SK-N-MC (cell line): ENCODE measurements at regions not wholly inside any gene's neighbourhood (a gene's known extent, or its start where the extent isn't known, plus 50 kb on each side); places are given as distances from the start of the nearest gene placed in this dataset.
"Not testable (repeated sequence)": the region's sequence is repeated elsewhere in the genome, so short reads cannot be mapped to it uniquely, and the experiment has no call there.

Source experiments
- DNase-seq: peaks from one replicate; pipeline ENCODE4 v3.0.0-alpha.2; 2011; ENCODE audit warnings: low read depth, low spot score
- H3K27ac ChIP-seq: fragments of 200-600 bp; sonication (generic); 2 replicates; pipeline ENCODE4 v1.5.1; 2016; ENCODE audit warnings: mixed run types
- H3K36me3 ChIP-seq: fragments of 200-600 bp; sonication (generic); 2 replicates; pipeline ENCODE4 v1.6.1; 2017; ENCODE audit warnings: antibody characterized with exemption, low read length, mixed read lengths; ENCODE audit not compliant: insufficient read depth
- H3K4me3 ChIP-seq: fragments of 200-600 bp; sonication (generic); 2 replicates; pipeline ENCODE4 v1.5.1; 2016
- H3K9ac ChIP-seq: fragments of 200-600 bp; sonication (generic); 2 replicates; pipeline ENCODE4 v1.8.0; 2017; ENCODE audit warnings: mixed run types, mixed read lengths; ENCODE audit not compliant: insufficient read length
- H3K9me3 ChIP-seq: fragments of 200-600 bp; sonication (generic); 2 replicates; pipeline ENCODE4 v1.6.1; 2017; ENCODE audit warnings: low read depth, mild to moderate bottlenecking, antibody characterized with exemption, low read length, moderate library complexity, mixed read lengths
- EZH2 ChIP-seq: fragments of 200-600 bp; sonication (generic); IDR thresholded peaks from one replicate; pipeline ENCODE4 v1.6.1; 2017; ENCODE audit warnings: antibody characterized with exemption
- FOXP2 ChIP-seq: optimal IDR thresholded peaks from 2 replicates; pipeline ENCODE3; 2011; ENCODE audit warnings: mild to moderate bottlenecking, moderate library complexity; ENCODE audit not compliant: insufficient read depth; ENCODE audit errors: extremely low read length, control extremely low read depth
- POLR2AphosphoS5 ChIP-seq: IDR thresholded peaks from 2 replicates; pipeline ENCODE4 v1.6.1; 2012; ENCODE audit warnings: mild to moderate bottlenecking, low read depth, low read length, borderline replicate concordance

DNA sequence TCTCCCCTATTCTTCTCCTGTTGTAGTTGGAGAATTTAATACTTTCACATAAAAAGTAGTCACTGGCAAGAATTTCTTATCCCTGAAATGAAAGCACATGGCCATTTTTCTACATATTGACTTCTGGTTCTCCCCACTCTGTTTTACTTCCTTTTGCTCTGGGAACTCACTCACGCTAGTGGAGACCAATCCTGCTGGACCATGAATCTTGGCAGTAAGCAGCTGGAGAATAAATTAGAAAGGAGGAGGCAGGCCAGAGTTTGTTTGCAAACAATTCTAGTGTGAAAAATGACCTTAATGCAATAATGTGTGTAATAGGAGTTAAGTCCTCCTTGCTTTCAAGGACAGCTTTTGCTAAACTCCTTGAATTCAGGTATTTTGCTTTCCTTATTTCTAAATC is 412.3 kb upstream of the CHORDC1 start:
- no peak overlapping the region for H3K4me3 ChIP-seq
- no peaks in the 10 kb centered on the region for H3K36me3 ChIP-seq
- no peak for TF ChIP-seq FOXP2
- no peak for TF ChIP-seq EZH2
- no peak for TF ChIP-seq POLR2AphosphoS5
- H3K27ac ChIP-seq = no peak overlapping the region
- H3K9ac ChIP-seq = no peak overlapping the region
- no peaks in the 10 kb centered on the region for H3K9me3 ChIP-seq
- no peak for DNase-seq

DNA sequence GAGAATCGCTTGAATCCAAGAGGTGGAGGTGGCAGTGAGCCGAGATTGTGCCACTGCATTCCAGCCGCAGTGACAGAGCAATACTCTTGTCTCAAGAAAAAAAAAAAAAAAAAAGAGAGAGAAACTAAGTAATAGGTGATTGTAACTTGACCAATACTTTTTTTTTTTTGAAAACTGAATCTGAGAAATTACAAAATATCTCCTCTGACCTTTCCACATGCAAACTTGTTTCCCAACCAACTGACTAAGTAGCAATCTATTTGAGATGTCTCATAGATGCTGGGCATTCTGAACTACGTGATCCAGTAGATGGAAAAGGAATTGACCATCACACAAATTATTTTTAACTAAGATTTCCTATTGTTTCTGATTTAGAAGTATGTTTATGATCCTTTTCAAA is 407.3 kb upstream of the CHORDC1 start:
- Histone ChIP-seq H3K27ac (no peak overlapping the region), H3K9me3 (no peaks in the 10 kb centered on the region), H3K4me3 (no peak overlapping the region), H3K9ac (no peak overlapping the region), H3K36me3 (no peaks in the 10 kb centered on the region)
- no peak for DNase-seq
- no peak for TF ChIP-seq POLR2AphosphoS5
- TF ChIP-seq EZH2 = no peak
- no peak for TF ChIP-seq FOXP2

DNA sequence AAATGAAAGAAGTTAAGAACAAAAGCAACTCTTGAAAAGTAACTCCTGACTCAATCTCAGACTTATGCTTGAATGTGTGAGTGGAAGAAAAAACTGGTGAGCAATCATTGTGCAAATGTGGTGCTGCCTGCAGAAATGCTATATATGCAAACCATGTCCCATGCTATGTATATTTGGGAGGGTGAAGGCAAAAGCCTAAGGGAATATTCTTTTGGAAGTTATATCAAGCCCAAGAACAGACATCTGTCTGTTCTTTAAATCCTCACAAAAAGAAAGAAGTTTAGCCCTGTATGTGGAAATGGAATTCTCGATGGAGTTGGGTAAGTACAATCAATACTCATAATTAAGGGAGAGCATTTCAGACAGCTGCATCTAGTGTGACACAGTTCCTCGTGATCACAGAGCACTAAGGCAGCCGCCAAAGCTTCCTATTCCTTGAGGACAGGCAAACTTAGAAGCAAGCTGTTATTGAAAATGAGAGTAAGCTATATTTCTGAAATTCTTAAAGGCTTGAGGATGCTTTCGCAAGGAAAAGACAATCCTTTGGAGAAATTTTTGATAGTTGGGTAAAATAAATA is 406.5 kb upstream of the CHORDC1 start:
- Histone ChIP-seq H3K36me3 (no peaks in the 10 kb centered on the region), H3K4me3 (no peak overlapping the region), H3K9me3 (no peaks in the 10 kb centered on the region), H3K9ac (no peak overlapping the region), H3K27ac (no peak overlapping the region)
- TF ChIP-seq POLR2AphosphoS5 = no peak
- TF ChIP-seq FOXP2 = no peak
- TF ChIP-seq EZH2 = no peak
- DNase-seq = no peak

DNA sequence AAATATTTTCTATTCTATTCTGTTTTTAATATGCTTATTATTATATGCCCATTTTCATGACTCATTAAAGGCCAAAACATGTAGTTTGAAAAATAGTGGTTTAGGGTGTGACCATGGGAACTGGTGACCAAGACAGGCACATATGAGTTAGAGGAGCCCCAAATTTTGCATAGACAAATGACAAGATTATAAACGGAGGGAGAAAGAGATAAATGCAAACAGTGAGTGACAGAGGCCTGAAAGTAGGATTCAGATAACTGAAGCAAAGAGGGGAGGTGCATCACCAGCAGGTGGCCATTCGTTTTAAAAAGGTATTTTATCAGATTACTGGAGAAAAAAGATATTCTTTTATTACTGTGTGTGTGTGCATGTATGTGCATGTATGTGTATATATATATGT is 391.5 kb upstream of the CHORDC1 start:
- DNase-seq = no peak
- H3K9ac ChIP-seq = no peak overlapping the region
- no peaks in the 10 kb centered on the region for H3K36me3 ChIP-seq
- H3K9me3 ChIP-seq = no peaks in the 10 kb centered on the region
- H3K4me3 ChIP-seq = no peak overlapping the region
- H3K27ac ChIP-seq = no peak overlapping the region
- no peak for TF ChIP-seq POLR2AphosphoS5
- TF ChIP-seq FOXP2 = no peak
- TF ChIP-seq EZH2 = no peak

DNA sequence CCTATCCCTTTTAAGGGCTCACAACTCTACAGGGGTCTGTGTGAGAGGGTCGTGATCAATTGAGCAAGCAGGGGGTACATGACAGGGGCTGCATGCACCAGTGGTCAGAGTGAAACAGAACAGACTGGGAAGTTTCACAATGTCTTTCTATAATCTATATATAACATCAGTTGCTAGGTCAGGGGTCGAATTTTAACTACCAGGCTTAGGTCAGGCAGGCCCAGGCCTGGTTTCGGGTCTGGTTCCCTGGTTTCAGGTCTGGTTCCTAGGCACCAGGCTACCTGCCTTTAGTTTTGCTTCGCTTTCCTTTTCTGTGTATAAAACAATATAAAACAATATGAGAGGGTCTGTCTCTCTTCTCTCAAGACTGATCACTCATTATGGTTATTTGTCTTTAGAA is 390.2 kb upstream of the CHORDC1 start:
- not testable (repeated sequence) for H3K9me3 ChIP-seq, H3K4me3 ChIP-seq, DNase-seq, H3K36me3 ChIP-seq, H3K27ac ChIP-seq, H3K9ac ChIP-seq

DNA sequence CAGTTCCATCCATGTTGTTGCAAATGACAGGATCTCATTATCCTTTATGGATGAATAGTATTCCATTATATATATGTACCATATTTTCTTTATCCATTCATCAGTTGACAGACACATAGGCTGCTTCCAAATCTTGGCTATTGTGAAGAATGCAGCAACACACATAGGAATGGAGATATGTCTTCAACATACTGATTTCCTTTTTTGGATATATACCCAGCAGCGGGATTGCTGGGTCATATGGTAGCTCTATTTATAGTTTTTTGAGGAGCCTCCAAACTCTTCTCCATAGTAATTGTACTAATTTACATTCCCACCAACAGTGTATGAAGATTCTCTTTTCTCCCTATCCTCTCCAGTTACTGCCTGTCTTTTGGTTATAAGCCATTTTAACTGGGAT is 383.9 kb upstream of the CHORDC1 start:
- no peaks in the 10 kb centered on the region for H3K36me3 ChIP-seq
- no peak for TF ChIP-seq EZH2
- TF ChIP-seq POLR2AphosphoS5 = no peak
- no peak for TF ChIP-seq FOXP2
- no peak overlapping the region for H3K4me3 ChIP-seq
- no peaks in the 10 kb centered on the region for H3K9me3 ChIP-seq
- no peak overlapping the region for H3K9ac ChIP-seq
- H3K27ac ChIP-seq = no peak overlapping the region
- no peak for DNase-seq

DNA sequence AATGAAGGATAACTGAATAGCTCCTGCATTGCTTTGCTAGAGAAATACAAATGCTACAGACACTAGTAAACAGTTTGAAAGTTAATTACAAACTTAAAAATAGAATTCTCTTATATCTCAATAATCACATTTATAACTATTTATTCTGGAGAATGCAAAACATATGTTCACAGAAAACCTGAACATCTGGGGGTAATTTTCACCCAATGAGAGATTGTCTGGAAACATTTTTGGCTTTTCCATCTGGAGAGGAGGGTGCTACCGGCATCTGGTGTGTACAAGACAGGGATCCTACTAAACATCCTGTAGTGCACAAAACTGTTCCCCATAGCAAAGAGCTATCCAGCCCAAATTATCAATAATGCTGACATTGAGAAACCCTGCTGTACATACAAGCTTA is 378.4 kb upstream of the CHORDC1 start:
- 0 out of 2 replicates have a peak overlapping the region, but pooled peaks have one; percentile 4 for H3K4me3 ChIP-seq
- H3K9me3 ChIP-seq = no peaks in the 10 kb centered on the region
- no peak for DNase-seq
- no peaks in the 10 kb centered on the region for H3K36me3 ChIP-seq
- no peak for TF ChIP-seq POLR2AphosphoS5
- TF ChIP-seq EZH2 = no peak
- no peak for TF ChIP-seq FOXP2
- no peak overlapping the region for H3K9ac ChIP-seq
- H3K27ac ChIP-seq = peak overlapping the region; percentile 71; the same call in 1 of the 2 replicates

DNA sequence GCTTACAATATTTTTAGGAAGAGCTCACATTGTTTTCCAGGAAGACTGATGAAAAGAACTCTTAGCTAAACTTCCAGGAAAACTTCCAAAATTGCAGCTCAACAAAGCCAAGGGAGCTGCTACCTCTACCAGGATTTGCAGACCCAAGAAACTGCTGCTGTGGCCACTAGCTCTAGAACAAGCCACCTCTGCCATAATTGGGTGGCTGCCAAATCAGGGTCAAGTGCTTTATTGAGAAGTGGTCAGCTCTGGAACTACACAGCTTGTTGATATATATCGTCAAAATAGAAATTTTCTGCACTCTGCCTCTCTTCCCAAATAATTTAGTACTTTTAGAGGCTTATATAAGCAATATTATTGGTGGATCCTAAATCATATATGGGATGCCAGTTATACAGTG is 371.8 kb upstream of the CHORDC1 start:
- TF ChIP-seq FOXP2 = no peak
- no peak for TF ChIP-seq EZH2
- TF ChIP-seq POLR2AphosphoS5 = no peak
- Histone ChIP-seq H3K9me3 (no peaks in the 10 kb centered on the region), H3K4me3 (no peak overlapping the region), H3K36me3 (no peaks in the 10 kb centered on the region), H3K9ac (no peak overlapping the region), H3K27ac (no peak overlapping the region)
- DNase-seq = no peak

DNA sequence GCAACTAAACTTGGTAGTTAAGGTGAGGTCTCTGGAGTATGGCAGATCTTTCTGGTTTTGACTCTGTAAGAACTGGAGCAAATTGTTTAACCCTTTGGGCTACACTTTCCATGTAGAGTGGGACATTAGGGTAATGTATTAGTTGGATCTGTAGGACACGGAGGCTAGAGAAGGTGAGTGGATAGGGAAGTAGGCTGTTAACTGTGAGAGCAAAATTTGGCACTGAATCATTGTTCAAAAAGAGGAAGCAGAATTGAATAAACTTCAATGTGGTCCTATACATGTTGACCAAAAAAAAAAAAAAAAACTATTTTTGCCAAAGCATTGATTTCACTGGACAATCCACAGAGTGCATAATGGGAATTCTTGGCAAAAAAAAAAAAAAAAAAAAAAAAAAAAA is 370.2 kb upstream of the CHORDC1 start:
- Histone ChIP-seq H3K9ac (no peak overlapping the region), H3K36me3 (no peaks in the 10 kb centered on the region), H3K9me3 (no peaks in the 10 kb centered on the region), H3K27ac (no peak overlapping the region), H3K4me3 (no peak overlapping the region)
- DNase-seq = no peak
- TF ChIP-seq POLR2AphosphoS5 (no peak), FOXP2 (no peak), EZH2 (no peak)
